ENCODE measurements at regions not wholly inside any gene's neighbourhood (a gene's known extent, or its start where the extent isn't known, plus 50 kb on each side); places are given as distances from the start of the nearest gene placed in this dataset.

- H3K9me3 ChIP-seq = no peaks in the 10 kb centered on the region
- H3K36me3 ChIP-seq = no peaks in the 10 kb centered on the region
- H3K4me1 ChIP-seq = no peaks in the 10 kb centered on the region
- no peak for DNase-seq (ENCODE audit: low spot score in 2 of 2)
- H3K4me3 ChIP-seq = no peak overlapping the region
- H3K27ac ChIP-seq = no peak overlapping the region
- no peaks in the 10 kb centered on the region for H3K27me3 ChIP-seq
- no peak for TF ChIP-seq EP300 (IDR thresholded peaks at IDR 0.05)
- TF ChIP-seq POLR2AphosphoS5 (IDR thresholded peaks at IDR 0.05) = no peak
- TF ChIP-seq CTCF (IDR thresholded peaks at IDR 0.05) = no peak
- no peak for TF ChIP-seq POLR2A (IDR thresholded peaks at IDR 0.05)
- WGBS = 81% methylated on average over 1 of the region's 1 CpG
These were observed 918.3 kb upstream of the TMEFF2 start for GRCh38 chr2:193112986-193113385.

GRCh38 chr2:193103064-193103463 is 908.3 kb upstream of the TMEFF2 start:
- Histone ChIP-seq H3K36me3 (no peaks in the 10 kb centered on the region), H3K27ac (no peak overlapping the region), H3K9me3 (no peaks in the 10 kb centered on the region), H3K27me3 (no peaks in the 10 kb centered on the region), H3K4me1 (no peaks in the 10 kb centered on the region), H3K4me3 (no peak overlapping the region)
- 73% methylated on average over 1 of the region's 1 CpG for WGBS
- no peak for TF ChIP-seq CTCF (IDR thresholded peaks at IDR 0.05)
- TF ChIP-seq POLR2AphosphoS5 (IDR thresholded peaks at IDR 0.05) = no peak
- no peak for TF ChIP-seq POLR2A (IDR thresholded peaks at IDR 0.05)
- no peak for TF ChIP-seq EP300 (IDR thresholded peaks at IDR 0.05)
- DNase-seq (ENCODE audit: low spot score in 2 of 2) = no peak

- Histone ChIP-seq H3K27ac (no peak overlapping the region), H3K9me3 (no peaks in the 10 kb centered on the region)
- no peak for TF ChIP-seq POLR2AphosphoS5 (IDR thresholded peaks at IDR 0.05)
- no peak for TF ChIP-seq CTCF (IDR thresholded peaks at IDR 0.05)
- no peak for TF ChIP-seq EP300 (IDR thresholded peaks at IDR 0.05)
- no peak for TF ChIP-seq POLR2A (IDR thresholded peaks at IDR 0.05)
These were observed 906.9 kb upstream of the TMEFF2 start for GRCh38 chr2:193101591-193101990.

GRCh38 chr2:193088026-193088425 is 893.3 kb upstream of the TMEFF2 start:
- Histone ChIP-seq H3K4me1 (no peaks in the 10 kb centered on the region), H3K27ac (no peak overlapping the region), H3K36me3 (no peaks in the 10 kb centered on the region), H3K27me3 (no peaks in the 10 kb centered on the region), H3K4me3 (no peak overlapping the region), H3K9me3 (no peaks in the 10 kb centered on the region)
- WGBS = 75% methylated on average over 1 of the region's 1 CpG
- no peak for DNase-seq (ENCODE audit: low spot score in 2 of 2)
- TF ChIP-seq POLR2AphosphoS5 (IDR thresholded peaks at IDR 0.05) = no peak
- no peak for TF ChIP-seq POLR2A (IDR thresholded peaks at IDR 0.05)
- TF ChIP-seq EP300 (IDR thresholded peaks at IDR 0.05) = no peak
- TF ChIP-seq CTCF (IDR thresholded peaks at IDR 0.05) = no peak

More at GRCh38 chr2:193101591-193101990, 906.9 kb upstream of the TMEFF2 start:
- H3K4me3 ChIP-seq = no peak overlapping the region
- no peaks in the 10 kb centered on the region for H3K36me3 ChIP-seq
- H3K27me3 ChIP-seq = no peaks in the 10 kb centered on the region
- no peaks in the 10 kb centered on the region for H3K4me1 ChIP-seq
- WGBS = 94% methylated on average over 5 of the region's 5 CpGs
- DNase-seq (ENCODE audit: low spot score in 2 of 2) = no peak

- Histone ChIP-seq H3K4me3 (no peak overlapping the region), H3K27ac (no peak overlapping the region), H3K4me1 (no peaks in the 10 kb centered on the region), H3K36me3 (no peaks in the 10 kb centered on the region), H3K9me3 (no peaks in the 10 kb centered on the region), H3K27me3 (no peaks in the 10 kb centered on the region)
- no peak for TF ChIP-seq POLR2AphosphoS5 (IDR thresholded peaks at IDR 0.05)
- TF ChIP-seq POLR2A (IDR thresholded peaks at IDR 0.05) = no peak
- TF ChIP-seq EP300 (IDR thresholded peaks at IDR 0.05) = no peak
- TF ChIP-seq CTCF (IDR thresholded peaks at IDR 0.05) = no peak
- no peak for DNase-seq (ENCODE audit: low spot score in 2 of 2)
These were observed 882.3 kb upstream of the TMEFF2 start for GRCh38 chr2:193076995-193077394.

Data from suprapubic skin (tissue), 4 donors.